GM19372 (cell line): ENCODE measurements at regions not wholly inside any gene's neighbourhood (a gene's known extent, or its start where the extent isn't known, plus 50 kb on each side); places are given as distances from the start of the nearest gene placed in this dataset.
A peak's percentile ranks its signal among the peaks of the same experiment; 100 is the strongest.
"Not testable (repeated sequence)": the region's sequence is repeated elsewhere in the genome, so short reads cannot be mapped to it uniquely, and the experiment has no call there.

ENCODE experiments used
- ATAC-seq: cut with Tn5 transposase; IDR thresholded peaks from one replicate; pipeline ENCODE4 v1.9.1; 2021; ENCODE audit warnings: mild to moderate bottlenecking, low read depth, moderate library complexity; ENCODE audit not compliant: unreplicated experiment

DNA sequence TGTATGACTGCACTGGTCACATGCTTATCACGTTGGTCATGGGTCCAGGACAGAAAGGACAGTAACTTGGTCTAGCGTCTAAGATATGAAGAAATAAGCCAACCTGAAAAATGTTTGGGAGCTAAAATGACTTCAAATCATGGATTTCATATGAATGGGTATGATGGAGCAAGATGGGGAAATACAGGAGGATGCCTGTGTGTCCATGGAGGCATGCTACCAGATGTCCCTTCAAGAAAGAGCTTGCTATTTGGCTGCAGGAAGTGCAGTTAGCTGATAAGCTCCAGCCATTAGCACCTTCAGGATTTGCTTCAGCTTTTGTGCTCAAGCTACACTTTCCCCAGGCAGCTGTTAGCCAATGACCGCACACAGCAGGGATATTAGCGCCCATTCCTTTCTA is 164.6 kb upstream of the THBS1 start:
- ATAC-seq, result no peak

DNA sequence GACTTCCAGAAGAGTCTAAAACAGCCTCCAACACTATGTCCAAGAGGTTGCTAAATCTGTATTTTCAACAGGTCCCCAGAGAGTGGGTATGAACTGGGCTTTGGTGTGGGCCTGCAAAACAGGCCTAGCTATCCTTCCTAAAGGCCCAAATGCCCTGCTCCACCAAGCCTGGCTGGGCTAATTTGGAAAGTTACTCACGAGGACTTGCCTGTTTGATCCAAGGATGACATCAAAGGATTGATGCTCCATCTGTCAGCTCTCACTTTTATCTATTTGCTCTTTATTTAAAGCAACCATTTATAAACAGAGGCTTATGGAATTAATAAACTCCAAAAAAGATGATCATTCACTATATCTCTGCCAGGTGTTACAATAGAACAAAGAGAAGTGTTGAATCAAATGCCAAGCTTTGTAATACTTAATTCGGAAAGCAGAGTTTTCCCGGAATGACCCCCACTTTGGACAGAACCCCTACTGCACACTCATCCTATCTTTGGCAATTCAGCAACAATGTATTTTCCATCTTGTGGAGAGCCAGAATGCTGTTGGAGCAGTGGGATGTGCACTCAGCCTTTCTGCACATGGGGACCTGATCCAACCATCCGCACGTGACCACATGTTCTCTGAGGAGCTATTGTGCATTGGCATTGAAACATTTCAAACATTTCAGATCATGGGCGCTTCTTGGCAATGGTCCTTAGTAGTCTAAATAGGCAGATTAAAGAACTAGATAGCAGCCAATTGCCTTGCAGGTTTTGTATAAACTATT is 163.3 kb upstream of the THBS1 start:
- ATAC-seq, result no peak

DNA sequence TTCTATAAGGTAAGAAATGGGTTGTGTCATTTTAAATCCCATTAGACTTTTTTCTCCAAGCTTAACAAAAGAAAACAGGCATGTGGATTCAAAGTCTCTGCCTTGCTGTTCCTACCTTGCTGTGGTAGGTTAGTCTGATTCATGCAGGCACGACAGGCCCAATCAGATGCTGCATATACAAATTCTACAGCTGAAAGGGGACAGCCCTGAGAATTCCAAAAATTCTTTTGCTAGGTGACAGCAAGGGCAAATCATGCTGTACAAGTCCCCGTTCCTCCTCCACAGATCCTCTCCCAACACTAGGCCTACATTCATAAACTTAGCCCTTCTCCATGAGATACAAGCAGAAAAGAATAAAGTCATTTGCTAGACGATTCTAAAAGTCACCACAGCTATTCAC is 161.2 kb upstream of the THBS1 start:
- no peak for ATAC-seq

DNA sequence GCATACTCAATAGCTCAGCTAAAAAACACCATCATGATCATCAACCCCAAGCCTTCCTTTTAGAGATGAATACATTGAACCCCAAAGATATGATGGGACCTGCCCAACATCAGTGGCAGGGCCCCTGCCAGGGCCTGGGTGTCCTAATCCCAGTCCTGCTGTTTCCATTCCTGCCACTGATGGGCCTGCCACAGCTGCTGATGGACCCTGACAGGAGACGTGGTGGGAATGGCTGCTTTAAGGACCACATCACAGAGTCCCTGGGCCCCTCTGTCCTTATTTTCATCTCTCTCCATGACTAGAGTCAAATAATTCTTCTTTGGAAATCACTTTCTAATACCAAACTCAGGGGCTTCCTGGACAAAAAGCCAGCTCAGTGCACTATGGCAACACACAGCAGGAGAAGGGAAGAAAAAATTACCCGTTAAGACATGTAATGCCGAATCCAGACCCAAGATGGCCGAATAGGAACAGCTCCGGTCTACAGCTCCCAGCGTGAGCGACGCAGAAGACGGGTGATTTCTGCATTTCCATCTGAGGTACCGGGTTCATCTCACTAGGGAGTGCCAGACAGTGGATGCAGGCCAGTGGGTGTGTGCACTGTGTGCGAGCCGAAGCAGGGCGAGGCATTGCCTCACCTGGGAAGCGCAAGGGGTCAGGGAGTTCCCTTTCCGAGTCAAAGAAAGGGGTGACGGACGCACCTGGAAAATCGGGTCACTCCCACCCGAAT is 160.6 kb upstream of the THBS1 start:
- not testable (repeated sequence) for ATAC-seq

DNA sequence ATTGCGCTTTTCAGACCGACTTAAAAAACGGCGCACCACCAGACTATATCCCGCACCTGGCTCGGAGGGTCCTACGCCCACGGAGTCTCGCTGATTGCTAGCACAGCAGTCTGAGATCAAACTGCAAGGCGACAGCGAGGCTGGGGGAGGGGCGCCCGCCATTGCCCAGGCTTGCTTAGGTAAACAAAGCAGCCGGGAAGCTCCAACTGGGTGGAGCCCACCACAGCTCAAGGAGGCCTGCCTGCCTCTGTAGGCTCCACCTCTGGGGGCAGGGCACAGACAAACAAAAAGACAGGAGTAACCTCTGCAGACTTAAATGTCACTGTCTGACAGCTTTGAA is 160.1 kb upstream of the THBS1 start:
- ATAC-seq, result not testable (repeated sequence)

DNA sequence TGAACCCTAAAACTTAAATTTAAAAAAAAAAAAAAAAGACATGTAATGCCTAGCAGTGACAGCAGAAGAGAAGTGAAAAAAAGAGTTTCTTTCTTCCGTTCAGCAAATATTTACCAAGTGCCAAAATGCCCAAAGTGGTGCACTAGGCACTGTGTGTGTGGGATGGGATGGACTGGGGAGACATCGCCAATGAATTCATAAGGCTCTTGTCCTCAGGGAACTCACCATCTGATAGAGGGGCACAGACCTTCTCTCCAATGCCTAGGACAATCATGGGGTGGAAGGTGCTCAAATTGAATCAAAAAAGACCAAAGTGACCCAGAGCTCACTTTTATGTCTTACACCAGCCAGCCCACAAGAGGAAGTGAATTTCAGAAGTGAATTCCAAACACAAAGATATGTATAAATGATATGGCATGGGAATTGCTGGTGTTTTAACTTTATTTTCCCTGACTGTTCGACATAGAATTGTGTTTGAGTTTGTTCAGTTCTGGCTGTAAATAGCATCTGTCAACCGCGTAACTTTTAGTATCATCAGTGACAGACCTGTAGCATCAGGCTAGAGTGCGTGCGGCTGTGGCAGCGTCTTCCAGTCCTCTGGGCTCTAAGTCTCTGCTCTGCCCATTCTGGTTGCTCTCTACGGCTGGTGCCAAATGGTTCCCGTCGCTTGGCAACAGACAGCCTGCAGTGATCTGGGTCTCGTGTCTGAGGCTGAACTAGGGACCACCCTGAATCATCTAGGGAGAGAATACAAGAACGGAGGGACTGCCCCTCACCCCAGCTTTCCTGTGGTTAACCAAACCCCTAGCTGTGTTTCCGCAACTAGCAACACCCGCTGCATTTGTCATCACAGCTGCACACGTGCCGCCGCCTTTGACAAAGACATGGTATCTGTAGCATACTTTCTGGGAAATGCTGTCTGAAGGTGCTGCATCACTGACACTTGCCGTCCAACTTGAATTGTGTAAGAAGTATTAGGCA is 154.0 kb upstream of the THBS1 start:
- ATAC-seq, result peak; percentile 69

DNA sequence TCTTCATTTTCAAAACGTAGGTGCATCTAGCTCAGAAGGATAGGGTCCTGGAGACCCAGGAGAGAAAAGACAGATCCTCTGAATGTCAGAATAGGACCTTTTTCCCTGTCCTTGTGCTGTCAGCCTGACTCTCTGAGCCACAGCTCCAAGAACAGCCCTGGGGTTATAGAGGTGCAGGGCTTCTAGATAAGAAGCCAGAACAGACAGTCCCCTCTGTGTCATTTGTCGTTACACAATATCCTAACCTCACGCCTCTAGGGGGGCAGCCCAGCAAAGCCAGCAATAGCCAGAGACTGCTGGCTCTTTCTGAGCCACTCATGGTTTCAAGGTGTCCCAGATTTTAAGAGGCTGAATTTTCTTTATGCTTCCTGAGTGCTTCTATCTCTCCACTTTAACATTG is 153.2 kb upstream of the THBS1 start:
- ATAC-seq, result no peak

DNA sequence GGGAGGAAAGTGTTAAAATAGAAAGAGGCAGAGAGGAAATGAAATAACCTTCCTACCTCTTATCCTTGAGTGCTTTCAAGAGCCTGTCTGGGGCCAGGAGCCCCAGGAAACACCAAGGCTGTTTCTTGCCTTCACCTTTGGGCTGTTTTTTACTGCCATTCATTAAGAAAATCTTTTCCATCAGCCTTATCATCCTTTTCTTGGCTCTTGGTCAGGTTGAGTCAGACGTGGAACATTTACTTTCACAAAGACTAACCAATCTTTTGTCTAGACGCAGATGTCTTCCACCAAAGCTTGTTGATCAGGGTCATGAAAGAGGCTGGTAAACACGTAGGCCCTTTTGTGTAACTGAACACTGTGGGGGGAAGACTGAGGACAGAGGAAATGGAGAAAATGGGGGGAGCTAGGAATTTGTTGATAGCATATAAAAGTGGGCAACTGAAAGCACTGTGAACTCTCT is 151.0 kb upstream of the THBS1 start:
- ATAC-seq, result no peak

DNA sequence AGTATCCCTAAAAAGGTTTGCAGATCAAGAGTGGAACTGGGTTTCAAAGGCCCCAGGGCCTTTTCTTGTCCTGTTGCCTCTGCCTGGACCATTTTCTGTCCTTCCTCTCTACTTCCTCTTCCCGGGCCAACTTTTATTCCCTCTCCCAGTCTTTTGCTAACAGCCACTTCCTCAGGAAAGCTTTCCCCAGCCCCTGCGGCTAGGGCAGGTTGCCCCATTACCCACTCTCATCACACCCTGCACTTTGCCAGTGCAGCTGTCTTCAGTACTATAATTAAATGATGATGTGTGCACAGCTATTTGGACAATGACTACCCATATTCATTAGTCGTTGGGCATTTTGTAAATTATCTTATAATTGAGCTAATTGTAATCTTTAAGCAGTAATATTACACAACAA is 150.5 kb upstream of the THBS1 start:
- no peak for ATAC-seq

DNA sequence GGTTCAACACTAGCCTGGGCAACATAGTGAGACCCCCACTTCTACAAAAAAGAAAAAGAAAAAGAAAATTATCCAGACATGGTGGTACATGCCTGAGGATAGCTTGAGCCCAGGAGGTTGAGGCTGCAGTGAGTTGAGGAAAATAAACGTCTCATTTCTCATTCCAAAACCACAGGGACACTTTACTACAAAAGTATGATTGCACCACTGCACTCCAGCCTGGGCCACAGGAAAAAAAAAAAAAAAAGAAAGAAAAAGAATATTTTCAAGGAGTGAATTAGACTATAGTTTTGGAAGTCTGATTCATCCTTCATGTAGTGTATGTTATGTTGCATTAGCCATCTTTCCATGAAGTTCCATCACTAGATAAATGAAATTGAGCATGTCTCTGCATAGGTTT is 149.5 kb upstream of the THBS1 start:
- ATAC-seq, result no peak

DNA sequence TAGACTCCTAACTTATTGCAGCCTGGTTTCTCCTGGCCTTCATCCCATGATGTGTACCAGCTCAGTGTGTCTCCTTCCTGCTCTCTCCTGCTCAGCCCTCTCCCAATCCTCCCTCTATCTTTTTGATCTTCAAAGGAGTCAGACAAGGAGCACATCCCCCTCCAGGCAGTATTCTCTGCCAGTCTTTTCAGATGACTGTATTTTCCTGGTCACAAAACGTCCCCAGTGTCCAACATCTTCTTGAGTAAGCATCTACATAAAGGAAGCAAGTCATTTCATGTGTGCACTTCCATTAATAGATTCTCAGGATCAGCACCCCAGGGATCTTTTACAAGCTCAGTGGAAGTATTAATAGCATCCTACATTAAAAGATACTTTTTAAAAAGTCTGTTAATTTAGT is 148.9 kb upstream of the THBS1 start:
- no peak for ATAC-seq

DNA sequence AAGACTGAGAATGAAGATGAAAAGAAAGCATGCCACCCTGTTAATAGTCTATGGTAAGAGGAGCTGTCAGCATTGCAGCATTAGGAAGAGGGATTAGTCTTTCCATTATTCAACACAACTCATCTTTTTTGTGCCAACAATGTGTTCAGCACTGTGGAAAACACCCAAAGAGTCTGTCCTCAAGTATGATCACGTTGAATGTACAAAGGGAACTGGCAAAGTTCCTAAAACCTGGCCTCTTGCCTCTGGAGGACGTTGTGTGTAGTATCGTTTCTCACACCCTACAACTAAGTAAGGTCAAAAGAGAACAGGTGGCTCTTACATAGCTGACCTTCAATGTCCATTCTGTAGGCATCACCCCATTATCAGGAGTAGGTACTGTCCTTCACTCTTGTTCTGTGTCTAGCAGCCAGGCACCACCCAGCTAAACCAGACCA is 147.9 kb upstream of the THBS1 start:
- ATAC-seq, result no peak

DNA sequence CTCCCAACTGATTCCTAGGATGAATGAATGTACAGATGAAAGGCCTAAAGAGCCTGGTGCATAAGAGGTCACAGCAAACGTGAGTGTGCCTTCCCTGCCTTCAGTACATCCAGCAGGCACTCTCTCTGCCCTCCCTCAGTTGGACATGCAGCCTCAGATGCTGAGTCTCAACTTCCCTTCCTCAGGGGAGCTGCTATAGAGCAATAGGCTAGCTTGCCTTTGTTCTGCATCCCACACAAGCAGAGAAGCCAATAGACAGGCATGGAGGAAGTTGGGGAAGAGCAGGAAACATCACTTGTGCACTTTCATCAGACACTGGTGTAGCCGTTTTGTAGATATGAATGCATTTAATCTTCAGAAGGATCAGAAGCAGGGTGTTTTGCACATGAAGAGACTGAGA is 147.5 kb upstream of the THBS1 start:
- no peak for ATAC-seq

DNA sequence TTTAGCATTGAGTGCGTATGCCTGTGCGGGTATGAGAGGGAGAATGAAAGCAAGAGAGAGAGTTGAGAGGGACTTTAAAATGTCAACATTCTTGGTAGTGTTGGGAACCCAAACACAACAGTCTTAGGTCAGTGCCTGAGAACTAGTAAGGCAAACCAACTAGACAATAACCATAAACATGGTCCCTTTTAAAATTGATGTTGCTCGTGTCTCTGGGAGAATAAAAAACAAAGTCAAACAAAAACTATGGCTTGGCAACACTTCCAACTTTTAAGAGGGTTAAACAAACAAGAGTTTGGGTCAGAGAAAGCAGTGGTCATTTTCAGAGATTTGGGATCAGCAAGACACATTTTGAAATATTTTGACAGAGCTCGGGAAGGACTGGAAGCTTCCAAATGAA is 146.7 kb upstream of the THBS1 start:
- ATAC-seq, result no peak

DNA sequence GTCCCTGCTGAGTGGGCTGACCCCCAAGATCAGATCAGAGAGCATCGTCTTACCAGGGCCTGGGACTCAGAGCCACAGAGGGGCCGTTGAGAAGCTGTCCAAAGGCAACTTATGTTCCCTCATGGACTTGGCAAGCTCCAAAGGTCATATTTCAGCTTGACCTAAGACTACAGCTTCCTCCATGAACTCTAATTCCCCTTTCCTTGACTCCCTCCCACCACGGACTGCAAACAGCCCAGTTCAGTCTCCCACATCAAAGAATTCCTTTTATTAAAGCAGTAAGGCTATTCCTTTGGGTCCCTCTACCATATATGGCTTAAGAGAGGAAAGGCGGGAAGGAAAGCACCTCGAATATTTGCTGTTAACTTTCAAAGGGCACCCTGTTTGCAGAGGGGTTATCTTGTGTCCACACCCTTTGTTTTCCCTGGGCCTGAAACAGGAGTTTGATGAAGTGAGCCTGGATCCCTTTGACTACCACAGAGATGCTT is 146.1 kb upstream of the THBS1 start:
- no peak for ATAC-seq

DNA sequence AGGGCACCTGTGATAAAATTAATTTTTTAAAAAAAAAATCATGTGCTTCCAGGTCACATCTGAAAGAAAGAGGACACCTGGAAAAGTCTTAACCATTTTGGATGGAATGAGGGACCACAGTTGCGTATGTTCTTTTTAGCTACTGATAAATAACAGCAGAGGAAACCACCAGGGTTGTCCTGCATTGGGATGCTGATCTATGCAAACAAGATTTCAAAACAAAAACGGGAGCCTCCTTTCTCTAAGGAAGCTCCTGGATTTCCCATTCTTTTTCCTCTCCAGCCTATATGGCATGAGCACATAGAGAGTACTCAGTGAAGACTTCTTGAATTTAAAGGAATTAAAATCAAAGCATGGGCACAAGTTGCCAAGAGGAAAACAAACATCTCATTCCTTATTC is 145.6 kb upstream of the THBS1 start:
- no peak for ATAC-seq

DNA sequence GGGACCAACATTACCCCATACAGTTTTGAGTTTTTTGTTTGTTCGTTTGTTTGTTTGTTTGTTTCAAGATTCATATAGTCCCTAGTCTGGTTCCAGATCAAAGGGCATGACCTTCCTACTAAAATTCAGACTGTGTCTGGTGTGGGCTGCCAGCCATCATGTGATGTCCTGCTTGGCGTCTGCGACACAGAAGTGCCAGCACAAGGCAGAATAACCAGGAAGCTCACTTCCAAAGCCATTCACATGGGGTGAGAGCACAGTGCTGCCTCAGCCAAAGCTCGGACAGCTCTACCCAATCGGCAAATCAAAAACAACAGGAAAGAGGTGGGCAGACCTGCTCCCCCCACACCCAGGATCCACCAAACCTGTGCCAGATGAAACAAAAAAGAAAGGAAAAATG is 142.6 kb upstream of the THBS1 start:
- no peak for ATAC-seq

DNA sequence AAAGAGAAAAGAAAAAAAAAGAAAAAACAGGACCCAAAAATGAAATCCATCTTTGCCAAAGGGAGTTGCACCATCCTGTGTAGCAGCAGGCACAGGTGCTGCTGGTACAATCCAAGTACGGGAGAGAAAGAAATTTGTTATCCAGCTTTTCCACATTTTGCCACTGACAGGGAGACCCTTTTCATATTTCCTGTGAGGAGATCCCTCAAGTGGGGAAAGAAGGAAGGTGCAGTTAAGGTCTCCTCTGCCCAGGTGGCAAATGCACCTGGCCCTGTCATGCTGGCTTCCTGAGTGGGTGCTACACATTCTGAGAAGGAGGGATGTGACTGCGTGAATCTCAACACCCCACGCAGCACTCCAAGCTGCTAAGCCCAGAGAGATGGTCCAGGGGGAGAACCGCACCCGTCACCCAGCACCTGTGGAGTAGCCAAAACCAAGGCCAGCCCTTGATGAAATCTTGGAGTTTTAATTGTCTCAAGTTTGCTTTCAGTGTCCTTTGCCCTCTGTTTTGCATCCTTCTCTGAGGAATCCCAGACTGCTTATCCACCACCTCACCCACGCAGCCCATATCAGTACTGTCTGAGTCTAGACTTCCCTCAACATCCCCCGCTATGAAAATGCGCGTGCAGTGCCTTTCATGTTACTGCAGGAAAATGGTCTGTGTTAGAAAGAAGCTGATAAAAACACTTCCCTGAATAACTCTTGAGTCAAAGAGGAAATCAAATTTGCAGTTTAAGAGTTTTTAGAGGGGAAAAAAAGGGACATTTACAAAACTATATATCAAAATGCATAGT is 141.9 kb upstream of the THBS1 start:
- no peak for ATAC-seq

DNA sequence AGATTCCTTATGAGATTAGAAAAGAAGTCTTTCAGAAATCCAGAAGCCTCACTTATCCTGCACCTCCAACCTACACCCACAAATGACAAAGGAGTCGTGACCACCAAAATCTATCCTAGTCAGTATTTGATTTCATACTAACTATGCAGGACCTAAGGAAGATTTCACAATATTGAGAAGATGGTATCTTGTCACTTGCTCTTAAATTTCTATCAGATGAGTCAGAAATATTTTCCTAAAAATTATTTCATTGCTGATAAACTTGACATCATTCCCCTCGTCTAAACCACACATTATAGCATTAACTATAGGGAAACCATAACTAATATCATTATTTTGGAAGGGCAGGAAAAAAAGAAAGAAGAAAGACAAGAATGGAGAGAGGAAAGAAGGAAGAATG is 138.0 kb upstream of the THBS1 start:
- ATAC-seq, result no peak

DNA sequence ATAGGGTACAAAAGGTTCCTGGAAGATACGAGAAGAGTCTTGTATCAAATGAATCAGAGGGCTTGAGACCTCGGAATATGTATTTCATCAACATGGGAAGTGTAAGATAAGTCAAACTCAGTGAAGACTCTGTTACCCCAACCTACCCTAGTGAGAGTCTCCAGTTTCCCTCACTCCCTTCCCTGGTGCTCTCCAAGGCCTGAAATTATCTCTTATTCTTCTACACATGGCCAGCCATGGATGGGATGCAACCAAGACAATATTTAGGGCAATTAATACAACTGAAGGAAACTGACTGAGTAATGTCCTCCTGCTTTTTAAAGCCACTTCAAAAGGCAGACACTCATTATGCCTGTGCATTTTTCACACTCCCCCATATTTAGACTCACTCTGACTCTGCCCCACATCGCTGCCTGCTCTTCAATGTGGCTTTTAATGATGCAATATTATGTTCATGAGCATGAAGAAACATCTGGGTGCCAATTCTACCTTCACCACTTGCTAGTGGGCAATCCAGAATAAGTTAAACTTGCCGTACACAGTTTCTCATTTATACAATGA is 137.1 kb upstream of the THBS1 start:
- no peak for ATAC-seq
